ENCODE measurements at regions not wholly inside any gene's neighbourhood (a gene's known extent, or its start where the extent isn't known, plus 50 kb on each side); places are given as distances from the start of the nearest gene placed in this dataset.

DNA sequence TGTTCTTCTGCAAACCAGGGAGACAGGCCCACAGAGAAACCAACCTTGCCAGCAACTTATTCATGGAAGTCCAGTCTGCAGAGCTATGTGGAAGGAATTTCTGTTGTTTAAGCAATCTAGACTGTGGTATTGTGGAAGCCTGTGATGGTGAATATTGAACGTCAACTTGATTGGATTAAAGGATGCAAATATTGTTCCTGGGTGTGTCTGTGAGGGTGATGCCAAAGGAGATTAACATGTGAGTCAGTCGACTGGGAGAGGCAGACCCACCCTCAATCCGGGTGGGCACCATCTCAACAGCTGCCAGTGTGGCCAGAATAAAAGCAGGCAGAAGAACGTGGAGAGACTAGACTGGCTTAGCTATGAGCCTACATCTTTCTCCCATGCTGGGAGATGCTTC lies 606.0 kb downstream of the EFNB2 start:
- ATAC-seq (ENCODE audit: low read depth) (no peak), DNase-seq (no peak)
- no peak overlapping the region for H4K5ac ChIP-seq (ENCODE audit: low read depth, low read length)
- dilution Hi-C loops (cut with HindIII; ENCODE audit: low sequenced_read_pairs, unreplicated experiment), result no loop called here
- no peak overlapping the region for H3K4me3 ChIP-seq (ENCODE audit: insufficient read depth, low read depth, low read length)
- no peak overlapping the region for H3K4ac ChIP-seq (ENCODE audit: low read depth, low read length)
- no peaks in the 10 kb centered on the region for H3K9me1 ChIP-seq (ENCODE audit: insufficient read depth, low read length)
- no peak overlapping the region for H2BK15ac ChIP-seq (ENCODE audit: low read depth, low read length)
- no peaks in the 10 kb centered on the region; the same call in 1 of the 2 replicates for H3K4me1 ChIP-seq (ENCODE audit: control insufficient read depth, insufficient read depth, low read length)
- H4K8ac ChIP-seq (ENCODE audit: low read depth in 2 of 2, low read length in 2 of 2), result no peak overlapping the region
- no peak overlapping the region for H3K18ac ChIP-seq (ENCODE audit: low read depth, low read length)
- H2AFZ ChIP-seq (replicated peaks; ENCODE audit: low read length, poor library complexity), result no peak overlapping the region
- no peak overlapping the region for H2BK120ac ChIP-seq (ENCODE audit: low read depth, low read length)
- no peaks in the 10 kb centered on the region for H3K36me3 ChIP-seq (ENCODE audit: control insufficient read depth, insufficient read depth, low read length)
- in situ Hi-C loops (cut with MboI; ENCODE audit: low sequenced_read_pairs), result no loop called here
- no peaks in the 10 kb centered on the region for H3K79me1 ChIP-seq (ENCODE audit: low read depth in 1 of 2, low read length in 2 of 2)
- no peak overlapping the region for H4K91ac ChIP-seq (ENCODE audit: insufficient read depth, low read depth, low read length)
- ChIA-PET POLR2A (ENCODE audit: unreplicated experiment) (no interaction called here), CTCF (no interaction called here)
- no peak overlapping the region for H3K9ac ChIP-seq (ENCODE audit: low read depth, low read length)
- no peaks in the 10 kb centered on the region for H4K20me1 ChIP-seq (ENCODE audit: insufficient read depth, low read length)
- H2BK20ac ChIP-seq (ENCODE audit: low read depth, low read length), result no peak overlapping the region
- intact Hi-C loops (cut with micrococcal nuclease), result no loop called here
- H2BK5ac ChIP-seq (ENCODE audit: low read depth, low read length, poor library complexity, severe bottlenecking), result no peak overlapping the region
- H3K27ac ChIP-seq (ENCODE audit: insufficient read depth, low read length), result no peak overlapping the region
- H3K9me3 ChIP-seq (ENCODE audit: control insufficient read depth, insufficient read depth, low read length), result no peaks in the 10 kb centered on the region
- no peak for TF ChIP-seq MAFK (IDR thresholded peaks at IDR 0.05; ENCODE audit: low read depth, low read length)
- no peak for TF ChIP-seq FOS (IDR thresholded peaks at IDR 0.05; ENCODE audit: low read depth, low read length)
- no peak for TF ChIP-seq RFX5 (IDR thresholded peaks at IDR 0.05; ENCODE audit: low read depth, low read length)
- TF ChIP-seq MXI1 (IDR thresholded peaks at IDR 0.05; ENCODE audit: borderline replicate concordance, low read depth, low read length), result no peak
- no peak for TF ChIP-seq RAD21 (IDR thresholded peaks at IDR 0.05; ENCODE audit: low read length)
- no peak for TF ChIP-seq BHLHE40 (IDR thresholded peaks at IDR 0.05; ENCODE audit: low read depth, low read length)
- no peak for TF ChIP-seq RCOR1 (IDR thresholded peaks at IDR 0.05; ENCODE audit: insufficient replicate concordance, low read length)
- TF ChIP-seq SMC3 (IDR thresholded peaks at IDR 0.05; ENCODE audit: low read depth, low read length), result no peak
- no peak for TF ChIP-seq CHD1 (IDR thresholded peaks at IDR 0.05; ENCODE audit: low read depth, low read length)
- TF ChIP-seq, protein P1, sequence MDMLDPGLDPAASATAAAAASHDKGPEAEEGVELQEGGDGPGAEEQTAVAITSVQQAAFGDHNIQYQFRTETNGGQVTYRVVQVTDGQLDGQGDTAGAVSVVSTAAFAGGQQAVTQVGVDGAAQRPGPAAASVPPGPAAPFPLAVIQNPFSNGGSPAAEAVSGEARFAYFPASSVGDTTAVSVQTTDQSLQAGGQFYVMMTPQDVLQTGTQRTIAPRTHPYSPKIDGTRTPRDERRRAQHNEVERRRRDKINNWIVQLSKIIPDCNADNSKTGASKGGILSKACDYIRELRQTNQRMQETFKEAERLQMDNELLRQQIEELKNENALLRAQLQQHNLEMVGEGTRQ (IDR thresholded peaks at IDR 0.05; ENCODE audit: low read depth, low read length), result no peak
- no peak for TF ChIP-seq CEBPB (IDR thresholded peaks at IDR 0.05; ENCODE audit: low read depth, low read length)
- no peak for TF ChIP-seq NFE2L2 (IDR thresholded peaks at IDR 0.05; ENCODE audit: low read depth, low read length)
- TF ChIP-seq POLR2A (IDR thresholded peaks at IDR 0.05; ENCODE audit: low read depth, low read length), result no peak
- TF ChIP-seq MAZ (IDR thresholded peaks at IDR 0.05; ENCODE audit: borderline replicate concordance, low read depth, low read length), result no peak
- no peak for TF ChIP-seq ELK1 (IDR thresholded peaks at IDR 0.05; ENCODE audit: borderline replicate concordance, low read depth, low read length)
- TF ChIP-seq, protein P2, sequence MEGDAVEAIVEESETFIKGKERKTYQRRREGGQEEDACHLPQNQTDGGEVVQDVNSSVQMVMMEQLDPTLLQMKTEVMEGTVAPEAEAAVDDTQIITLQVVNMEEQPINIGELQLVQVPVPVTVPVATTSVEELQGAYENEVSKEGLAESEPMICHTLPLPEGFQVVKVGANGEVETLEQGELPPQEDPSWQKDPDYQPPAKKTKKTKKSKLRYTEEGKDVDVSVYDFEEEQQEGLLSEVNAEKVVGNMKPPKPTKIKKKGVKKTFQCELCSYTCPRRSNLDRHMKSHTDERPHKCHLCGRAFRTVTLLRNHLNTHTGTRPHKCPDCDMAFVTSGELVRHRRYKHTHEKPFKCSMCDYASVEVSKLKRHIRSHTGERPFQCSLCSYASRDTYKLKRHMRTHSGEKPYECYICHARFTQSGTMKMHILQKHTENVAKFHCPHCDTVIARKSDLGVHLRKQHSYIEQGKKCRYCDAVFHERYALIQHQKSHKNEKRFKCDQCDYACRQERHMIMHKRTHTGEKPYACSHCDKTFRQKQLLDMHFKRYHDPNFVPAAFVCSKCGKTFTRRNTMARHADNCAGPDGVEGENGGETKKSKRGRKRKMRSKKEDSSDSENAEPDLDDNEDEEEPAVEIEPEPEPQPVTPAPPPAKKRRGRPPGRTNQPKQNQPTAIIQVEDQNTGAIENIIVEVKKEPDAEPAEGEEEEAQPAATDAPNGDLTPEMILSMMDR (conservative IDR thresholded peaks at IDR 0.05; ENCODE audit: low read depth, low read length), result no peak
- 100% methylated on average over 1 of the region's 4 CpGs; no CpG with 5 or more reads in 1 of the 2 experiments for WGBS, 2 experiments (ENCODE audit: extremely low coverage in 2 of 2, insufficient read length in 1 of 2)
- H3K23ac ChIP-seq (ENCODE audit: low read depth, low read length), result no peak overlapping the region
- no peak overlapping the region for H2AK9ac ChIP-seq (replicated peaks; ENCODE audit: low read depth, low read length, poor library complexity)
- H2AK5ac ChIP-seq (ENCODE audit: low read depth, low read length), result no peak overlapping the region
- no TSS peak for BruUV-seq (replicated peaks)
- no peak overlapping the region for H3K4me2 ChIP-seq (ENCODE audit: low read depth, low read length)
- no peak overlapping the region for H3K56ac ChIP-seq (ENCODE audit: extremely low read depth, insufficient read depth, low read length)
- H3K27me3 ChIP-seq (ENCODE audit: control insufficient read depth, insufficient read depth, low read length), result no peaks in the 10 kb centered on the region
- no peak overlapping the region for H3K14ac ChIP-seq (replicated peaks; ENCODE audit: low read depth, low read length)

Data from IMR-90 (cell line).